GM23248 (cell line): ENCODE measurements at regions not wholly inside any gene's neighbourhood (a gene's known extent, or its start where the extent isn't known, plus 50 kb on each side); places are given as distances from the start of the nearest gene placed in this dataset.

Experiments used
- DNase-seq: peaks from one replicate; pipeline ENCODE4 v3.0.0-alpha.2; 2015
- H2AFZ ChIP-seq: fragments of 200-600 bp; sonication (generic); 2 replicates; pipeline ENCODE4 v1.6.1; 2016; ENCODE audit warnings: antibody characterized with exemption
- H3F3A ChIP-seq: fragments of 200-600 bp; sonication (generic); 2 replicates; pipeline ENCODE4 v1.6.1; 2016; ENCODE audit warnings: mild to moderate bottlenecking, antibody characterized with exemption, mixed run types; ENCODE audit not compliant: insufficient read depth
- H3K27ac ChIP-seq: fragments of 200-600 bp; sonication (generic); 2 replicates; pipeline ENCODE4 v1.5.1; 2016; ENCODE audit warnings: mild to moderate bottlenecking
- H3K27me3 ChIP-seq: fragments of 200-600 bp; sonication (generic); replicated peaks from 2 replicates; pipeline ENCODE4 v1.6.1; 2016; ENCODE audit warnings: mild to moderate bottlenecking; ENCODE audit not compliant: insufficient read depth
- H3K36me3 ChIP-seq: fragments of 200-600 bp; sonication (generic); 2 replicates; pipeline ENCODE4 v1.6.1; 2016; ENCODE audit warnings: low read depth, mild to moderate bottlenecking
- H3K4me1 ChIP-seq: fragments of 200-600 bp; sonication (generic); 2 replicates; pipeline ENCODE4 v1.6.1; 2016; ENCODE audit warnings: mild to moderate bottlenecking; ENCODE audit not compliant: insufficient read depth
- H3K4me2 ChIP-seq: fragments of 200-600 bp; sonication (generic); one replicate; pipeline ENCODE4 v1.6.1; 2016; ENCODE audit warnings: mild to moderate bottlenecking; ENCODE audit not compliant: unreplicated experiment
- H3K4me3 ChIP-seq: fragments of 200-600 bp; sonication (generic); 2 replicates; pipeline ENCODE4 v1.5.1; 2016; ENCODE audit warnings: mild to moderate bottlenecking
- H3K79me2 ChIP-seq: fragments of 200-600 bp; sonication (generic); 2 replicates; pipeline ENCODE4 v1.6.1; 2016; ENCODE audit warnings: mild to moderate bottlenecking; ENCODE audit not compliant: insufficient read depth
- H3K9ac ChIP-seq: fragments of 200-600 bp; sonication (generic); 2 replicates; pipeline ENCODE4 v1.6.1; 2016; ENCODE audit warnings: mild to moderate bottlenecking
- H3K9me2 ChIP-seq: fragments of 200-600 bp; sonication (generic); 2 replicates; pipeline ENCODE4 v1.6.1; 2016; ENCODE audit warnings: mixed run types, mild to moderate bottlenecking, moderate library complexity; ENCODE audit not compliant: insufficient read depth
- H3K9me3 ChIP-seq: fragments of 200-600 bp; sonication (generic); one replicate; pipeline ENCODE4 v1.6.1; 2017; ENCODE audit warnings: low read depth
- H4K20me1 ChIP-seq: fragments of 200-600 bp; sonication (generic); 2 replicates; pipeline ENCODE4 v1.6.0; 2016; ENCODE audit not compliant: insufficient read depth
- EZH2 ChIP-seq: fragments of 200-600 bp; sonication (generic); IDR thresholded peaks from 2 replicates; pipeline ENCODE4 v1.6.1; 2018; ENCODE audit warnings: antibody characterized with exemption, mild to moderate bottlenecking; ENCODE audit not compliant: insufficient read depth, poor library complexity, severe bottlenecking
- EZH2phosphoT487 ChIP-seq: fragments of 200-600 bp; sonication (generic); IDR thresholded peaks from 2 replicates; pipeline ENCODE4 v1.6.1; 2018; ENCODE audit warnings: antibody characterized with exemption, moderate library complexity, mild to moderate bottlenecking, low read depth; ENCODE audit not compliant: insufficient read depth
- WGBS, 2 experiments: methylation state at CpG; one replicate each; pipeline ENCODE4 v1.1.6; 2015 to 2017; ENCODE audit warnings: low lambda C conversion rate in 2 of 2, low coverage in 1 of 2; ENCODE audit errors: missing lambda C conversion rate in 2 of 2; 5-methylcytosine and 5-hydroxymethylcytosine counted together
- in situ Hi-C: fragments of 300-500 bp; cut with MboI; formaldehyde crosslinking; loops from 2 replicates; pipeline ENCODE4 v1.15.0; 2020

DNA sequence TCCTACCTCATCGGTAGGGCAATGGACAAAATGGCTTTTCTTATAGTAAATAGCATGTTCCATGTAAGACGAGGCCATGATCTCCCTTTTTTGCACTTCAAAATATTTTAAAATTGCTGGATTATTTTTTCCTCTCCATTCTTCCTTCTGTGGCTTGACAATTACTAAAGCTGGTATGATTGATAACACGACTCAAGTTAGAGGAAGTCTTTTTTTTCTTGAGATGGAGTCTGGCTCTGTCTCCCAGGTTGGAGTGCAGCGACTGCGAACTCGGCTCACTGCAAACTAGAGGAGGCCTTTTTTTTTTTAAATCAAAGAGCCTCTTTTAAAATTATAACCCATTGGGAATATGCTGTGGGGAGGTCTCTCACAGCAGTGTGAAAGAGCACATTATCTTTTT, 124.5 kb upstream of the TBL1XR1 start:
- Histone ChIP-seq H3K27ac (no peak overlapping the region), H3F3A (no peaks in the 10 kb centered on the region), H3K4me3 (no peak overlapping the region), H3K79me2 (no peaks in the 10 kb centered on the region), H3K36me3 (no peaks in the 10 kb centered on the region), H3K4me2 (no peak overlapping the region), H3K9me3 (no peaks in the 10 kb centered on the region), H3K9me2 (no peaks in the 10 kb centered on the region), H3K4me1 (no peaks in the 10 kb centered on the region), H2AFZ (no peak overlapping the region), H3K27me3 (no peaks in the 10 kb centered on the region), H3K9ac (no peak overlapping the region), H4K20me1 (no peaks in the 10 kb centered on the region)
- 88 to 91% methylated on average over 6 of the region's 6 CpGs for WGBS, 2 experiments
- DNase-seq = no peak
- no peak for TF ChIP-seq EZH2phosphoT487
- TF ChIP-seq EZH2 = no peak
- in situ Hi-C loops = no loop called here

DNA sequence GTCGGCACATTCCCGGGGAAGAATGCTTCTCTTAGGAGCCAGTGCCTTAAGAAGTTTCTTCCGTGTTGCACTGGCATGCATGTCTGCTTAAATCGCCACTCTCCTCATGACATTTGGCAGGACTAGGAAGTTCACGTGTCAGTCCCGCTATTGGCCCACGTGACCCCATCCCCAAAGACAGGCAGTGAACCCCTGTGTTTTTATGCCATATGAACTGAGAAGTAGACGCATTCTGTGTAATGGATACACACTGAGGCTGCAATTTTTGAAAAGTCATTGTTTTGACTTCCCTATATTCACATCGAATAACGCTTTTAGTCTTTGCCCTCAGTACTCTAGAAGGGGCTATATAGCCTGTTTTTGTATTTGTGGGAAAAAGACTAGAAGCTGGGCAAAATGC, 125.6 kb upstream of the TBL1XR1 start:
- Histone ChIP-seq H3K4me1 (no peaks in the 10 kb centered on the region), H3K79me2 (no peaks in the 10 kb centered on the region)

DNA sequence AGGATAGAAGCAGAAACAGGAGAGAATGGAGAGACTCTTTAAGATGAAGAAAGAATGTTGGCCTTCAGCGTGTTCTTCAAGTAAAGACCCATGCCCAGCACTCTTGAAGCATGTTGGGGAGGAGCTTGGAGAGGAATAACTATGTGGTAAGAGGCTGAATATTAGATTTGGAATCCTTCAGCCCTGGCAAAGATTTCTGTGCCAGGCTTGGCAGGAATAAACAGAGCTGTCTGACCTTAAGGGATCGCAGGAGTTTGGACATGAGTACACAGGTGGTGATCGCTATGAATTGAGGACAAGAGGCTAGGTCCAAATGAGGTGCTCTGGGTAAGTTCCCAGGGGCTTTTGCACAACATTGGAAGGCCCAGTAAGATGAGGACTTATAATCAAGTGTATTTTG, 132.6 kb upstream of the TBL1XR1 start:
- WGBS, 2 experiments = 55 to 57% methylated on average over 3 of the region's 3 CpGs
- H3K27me3 ChIP-seq = no peaks in the 10 kb centered on the region
- H2AFZ ChIP-seq = no peak overlapping the region
- H3K9me2 ChIP-seq = no peaks in the 10 kb centered on the region
- H4K20me1 ChIP-seq = no peaks in the 10 kb centered on the region
- TF ChIP-seq EZH2phosphoT487 = no peak
- no peak for TF ChIP-seq EZH2
- H3K9me3 ChIP-seq = no peaks in the 10 kb centered on the region
- peaks cover 12% of the 10 kb centered on the region; the same call in 1 of the 2 replicates for H3K4me1 ChIP-seq
- no peaks in the 10 kb centered on the region for H3K79me2 ChIP-seq
- no peak overlapping the region for H3K27ac ChIP-seq
- H3K4me3 ChIP-seq = no peak overlapping the region
- DNase-seq = no peak
- no peak overlapping the region for H3K9ac ChIP-seq
- H3K36me3 ChIP-seq = no peaks in the 10 kb centered on the region
- H3F3A ChIP-seq = no peaks in the 10 kb centered on the region
- H3K4me2 ChIP-seq = no peak overlapping the region
- in situ Hi-C loops = no loop called here

More for the DNA sequence above, 125.6 kb upstream of the TBL1XR1 start:
- Histone ChIP-seq H3K4me2 (no peak overlapping the region), H3K9me2 (no peaks in the 10 kb centered on the region), H3K36me3 (no peaks in the 10 kb centered on the region), H4K20me1 (no peaks in the 10 kb centered on the region), H3F3A (no peaks in the 10 kb centered on the region), H3K27ac (no peak overlapping the region), H3K4me3 (no peak overlapping the region), H2AFZ (no peak overlapping the region), H3K9ac (no peak overlapping the region), H3K27me3 (no peaks in the 10 kb centered on the region), H3K9me3 (no peaks in the 10 kb centered on the region)
- in situ Hi-C loops = no loop called here
- no peak for TF ChIP-seq EZH2
- no peak for TF ChIP-seq EZH2phosphoT487
- 88 to 94% methylated on average over 10 of the region's 10 CpGs for WGBS, 2 experiments
- DNase-seq = no peak

DNA sequence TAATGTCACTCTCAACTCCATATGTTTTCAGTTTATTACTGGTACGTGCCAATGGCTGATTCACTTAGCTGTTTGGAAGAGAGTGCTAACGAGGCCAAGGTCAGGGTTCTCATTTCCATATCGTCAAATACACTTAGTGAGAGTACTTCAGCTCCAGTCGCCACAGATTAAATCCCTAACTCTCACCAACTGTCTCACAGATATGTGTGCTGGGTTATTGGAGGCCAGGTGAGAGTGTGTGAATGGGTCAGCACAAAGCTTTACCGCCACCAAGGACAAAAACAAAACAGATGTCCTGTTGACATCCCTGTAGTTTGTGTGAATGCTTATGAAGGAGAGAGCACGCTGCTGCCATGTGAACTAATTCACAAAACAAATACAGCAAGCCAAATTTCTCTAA, 133.5 kb upstream of the TBL1XR1 start:
- TF ChIP-seq EZH2 (no peak), EZH2phosphoT487 (no peak)
- Histone ChIP-seq H3K9me3 (no peaks in the 10 kb centered on the region), H2AFZ (peak overlapping the region; percentile 8; the same call in 1 of the 2 replicates), H3K4me2 (no peak overlapping the region), H3K27me3 (no peaks in the 10 kb centered on the region), H3K4me1 (peaks cover 15% of the 10 kb centered on the region), H3K79me2 (no peaks in the 10 kb centered on the region), H3K9me2 (no peaks in the 10 kb centered on the region), H3F3A (no peaks in the 10 kb centered on the region), H3K9ac (no peak overlapping the region), H3K4me3 (no peak overlapping the region), H3K27ac (no peak overlapping the region), H3K36me3 (no peaks in the 10 kb centered on the region), H4K20me1 (no peaks in the 10 kb centered on the region)
- WGBS, 2 experiments = 24 to 26% methylated on average over 6 of the region's 6 CpGs
- peak; percentile 57 for DNase-seq
- in situ Hi-C loops = no loop called here
